HepG2 (cell line): ENCODE measurements at regions not wholly inside any gene's neighbourhood (a gene's known extent, or its start where the extent isn't known, plus 50 kb on each side); places are given as distances from the start of the nearest gene placed in this dataset.

Experiments
- TCF7 ChIP-seq: sonication (generic); IDR thresholded peaks from 2 replicates; pipeline ENCODE4 v1.6.1; 2016; ENCODE audit warnings: antibody characterized with exemption, low read depth
- TF ChIP-seq, protein P1 (sequence below): sonication (generic); formaldehyde crosslinking; IDR thresholded peaks from 2 replicates; pipeline ENCODE4 v1.5.0; 2020; ENCODE audit warnings: mild to moderate bottlenecking, missing genetic modification reagents, moderate library complexity

DNA sequence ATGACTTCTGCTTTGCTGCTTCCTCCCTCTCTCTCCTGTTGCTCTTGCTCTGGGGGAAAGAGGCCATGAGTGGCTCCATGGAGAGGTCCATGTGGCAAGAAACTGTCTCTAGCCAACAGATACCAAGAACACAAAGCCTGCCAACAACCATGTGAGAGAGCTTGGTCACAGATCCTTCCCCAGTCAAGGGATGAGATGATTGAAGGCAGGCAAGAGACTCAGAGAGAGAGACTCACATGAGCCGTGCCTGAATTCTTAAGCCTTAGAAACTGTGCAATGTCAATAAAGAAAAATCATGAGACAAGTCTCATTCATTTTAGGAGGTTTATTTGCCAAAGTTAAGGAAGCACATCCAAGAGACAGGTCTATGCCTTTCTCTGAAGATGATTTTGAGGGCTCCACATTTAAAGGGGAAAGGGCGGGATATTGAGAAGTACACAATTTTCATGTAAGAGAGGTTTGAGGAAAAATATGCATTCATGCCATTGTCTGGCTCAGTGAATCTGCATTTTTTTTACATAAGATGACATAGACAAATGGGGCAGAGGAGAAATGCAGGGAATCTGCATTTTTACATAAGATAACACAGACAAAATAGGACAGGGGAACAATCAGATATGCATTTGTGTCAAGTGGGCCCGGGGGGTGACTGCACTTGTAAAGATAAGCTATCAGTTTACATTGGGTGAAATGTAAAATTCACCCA, 59.5 kb upstream of the SUCLG2 start:
- TF ChIP-seq, protein P1, sequence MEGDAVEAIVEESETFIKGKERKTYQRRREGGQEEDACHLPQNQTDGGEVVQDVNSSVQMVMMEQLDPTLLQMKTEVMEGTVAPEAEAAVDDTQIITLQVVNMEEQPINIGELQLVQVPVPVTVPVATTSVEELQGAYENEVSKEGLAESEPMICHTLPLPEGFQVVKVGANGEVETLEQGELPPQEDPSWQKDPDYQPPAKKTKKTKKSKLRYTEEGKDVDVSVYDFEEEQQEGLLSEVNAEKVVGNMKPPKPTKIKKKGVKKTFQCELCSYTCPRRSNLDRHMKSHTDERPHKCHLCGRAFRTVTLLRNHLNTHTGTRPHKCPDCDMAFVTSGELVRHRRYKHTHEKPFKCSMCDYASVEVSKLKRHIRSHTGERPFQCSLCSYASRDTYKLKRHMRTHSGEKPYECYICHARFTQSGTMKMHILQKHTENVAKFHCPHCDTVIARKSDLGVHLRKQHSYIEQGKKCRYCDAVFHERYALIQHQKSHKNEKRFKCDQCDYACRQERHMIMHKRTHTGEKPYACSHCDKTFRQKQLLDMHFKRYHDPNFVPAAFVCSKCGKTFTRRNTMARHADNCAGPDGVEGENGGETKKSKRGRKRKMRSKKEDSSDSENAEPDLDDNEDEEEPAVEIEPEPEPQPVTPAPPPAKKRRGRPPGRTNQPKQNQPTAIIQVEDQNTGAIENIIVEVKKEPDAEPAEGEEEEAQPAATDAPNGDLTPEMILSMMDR (CRISPR knock-in tag), result no peak
- TF ChIP-seq TCF7, result no peak
